CD4-positive, alpha-beta T cell (primary cell): ENCODE measurements at regions not wholly inside any gene's neighbourhood (a gene's known extent, or its start where the extent isn't known, plus 50 kb on each side); places are given as distances from the start of the nearest gene placed in this dataset.

Experiments used
- ATAC-seq: fragments of 200-7000 bp; cut with Tn5 transposase; one replicate; pipeline ENCODE4 v1.10.0; 2022; ENCODE audit warnings: mild to moderate bottlenecking; ENCODE audit not compliant: poor library complexity
- CTCF ChIA-PET: fragments of 350-600 bp; sonication (Branson Sonifier 250); formaldehyde crosslinking; loops from one replicate; lab custom pipeline; 2021; ENCODE audit warnings: antibody characterized with exemption, inconsistent platforms; lab: Charles Lee
- POLR2A ChIA-PET: fragments of 350-600 bp; sonication (Branson Sonifier 250); formaldehyde crosslinking; loops from one replicate; lab custom pipeline; 2021; ENCODE audit warnings: antibody characterized with exemption, inconsistent platforms; lab: Charles Lee
- DNase-seq, 14 experiments: peaks; one replicate each; pipeline ENCODE4 v3.0.0-alpha.2; 2013 to 2020; ENCODE audit warnings: mixed read lengths in 2 of 14
- H3K27ac ChIP-seq, 2 donors: one replicate each; pipeline versions ENCODE4 v1.5.1 to v1.7.0; 2013; ENCODE audit warnings: low read length in 2 of 2, low read depth in 1 of 2, mild to moderate bottlenecking in 1 of 2
- H3K27me3 ChIP-seq, 2 experiments: 1 replicate in 1 of 2; 2 replicates in 1 of 2; pipeline versions ENCODE4 v1.6.1 to v1.7.0; 2013; ENCODE audit warnings: low read length in 2 of 2, control low read depth in 1 of 2, mild to moderate bottlenecking in 1 of 2, moderate library complexity in 1 of 2; ENCODE audit not compliant: insufficient read depth in 2 of 2, control insufficient read depth in 1 of 2
- H3K36me3 ChIP-seq: one replicate; pipeline ENCODE4 v1.6.1; 2013; ENCODE audit warnings: low read length, control low read depth; ENCODE audit not compliant: insufficient read depth
- H3K4me1 ChIP-seq: one replicate; pipeline ENCODE4 v1.6.1; 2013; ENCODE audit warnings: low read length, control low read depth; ENCODE audit not compliant: insufficient read depth
- H3K4me3 ChIP-seq: one replicate; pipeline ENCODE4 v1.5.1; 2013; ENCODE audit warnings: mild to moderate bottlenecking, low read length, moderate library complexity
- H3K9me3 ChIP-seq, 2 experiments: 1 replicate in 1 of 2; 2 replicates in 1 of 2; pipeline versions ENCODE4 v1.6.1 to v1.7.0; 2013; ENCODE audit warnings: low read length in 2 of 2, mild to moderate bottlenecking in 2 of 2, control low read depth in 1 of 2, moderate library complexity in 1 of 2; ENCODE audit not compliant: control insufficient read depth in 1 of 2, insufficient read depth in 1 of 2
- H3K27ac Mint-ChIP-seq: one replicate; pipeline ENCODE4 v1.8.0; 2020; ENCODE audit warnings: mixed read lengths
- H3K27me3 Mint-ChIP-seq: one replicate; pipeline ENCODE4 v1.8.0; 2021; ENCODE audit warnings: mixed read lengths
- H3K36me3 Mint-ChIP-seq: one replicate; pipeline ENCODE4 v1.8.0; 2021; ENCODE audit warnings: low read depth, mixed read lengths
- H3K4me1 Mint-ChIP-seq: one replicate; pipeline ENCODE4 v1.8.0; 2021; ENCODE audit warnings: low read depth, mixed read lengths
- H3K4me3 Mint-ChIP-seq: one replicate; pipeline ENCODE4 v1.8.0; 2020; ENCODE audit warnings: mild to moderate bottlenecking, mixed read lengths
- H3K9me3 Mint-ChIP-seq: one replicate; pipeline ENCODE4 v1.8.0; 2020; ENCODE audit warnings: mixed read lengths
- intact Hi-C, 2 experiments: fragments of 100-400 bp; cut with DNase I in 1 of 2; cut with micrococcal nuclease in 1 of 2; formaldehyde crosslinking; loops; one replicate each; pipeline versions ENCODE4 v1.15.1 to v1.9.0; 2023 to 2025; cut with DNase I, micrococcal nuclease
- TF ChIP-seq, protein P1 (sequence below): fragments of 200-600 bp; IDR thresholded peaks from one replicate; pipeline ENCODE4 v1.8.0; 2022; ENCODE audit warnings: antibody characterized with exemption, mild to moderate bottlenecking

DNA sequence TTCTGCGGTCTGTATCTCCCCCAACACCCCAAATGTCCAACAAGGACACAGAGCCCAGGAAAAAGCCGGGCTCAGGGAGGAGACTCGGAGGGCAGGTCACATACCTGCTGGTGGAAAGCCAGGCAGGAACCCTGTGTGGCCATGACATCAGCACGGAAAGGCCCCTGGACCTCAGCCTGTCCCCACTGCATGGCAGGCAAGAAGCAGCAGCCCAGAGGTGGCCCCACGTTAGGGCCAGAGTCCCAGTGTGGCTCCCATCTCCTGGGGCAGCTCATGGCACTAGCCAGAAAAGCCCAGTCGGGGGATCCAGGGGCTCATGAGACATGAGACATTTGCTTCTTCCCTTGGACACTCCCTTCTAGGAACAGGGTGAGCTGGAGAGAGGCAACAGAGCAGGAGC is 258.7 kb downstream of the DLL1 start:
- Mint-ChIP-seq H3K4me1 (no peaks in the 10 kb centered on the region), H3K27ac (no peak overlapping the region), H3K4me3 (no peak overlapping the region), H3K36me3 (no peaks in the 10 kb centered on the region), H3K9me3 (peaks cover 6% of the 10 kb centered on the region), H3K27me3 (no peaks in the 10 kb centered on the region)
- TF ChIP-seq, protein P1, sequence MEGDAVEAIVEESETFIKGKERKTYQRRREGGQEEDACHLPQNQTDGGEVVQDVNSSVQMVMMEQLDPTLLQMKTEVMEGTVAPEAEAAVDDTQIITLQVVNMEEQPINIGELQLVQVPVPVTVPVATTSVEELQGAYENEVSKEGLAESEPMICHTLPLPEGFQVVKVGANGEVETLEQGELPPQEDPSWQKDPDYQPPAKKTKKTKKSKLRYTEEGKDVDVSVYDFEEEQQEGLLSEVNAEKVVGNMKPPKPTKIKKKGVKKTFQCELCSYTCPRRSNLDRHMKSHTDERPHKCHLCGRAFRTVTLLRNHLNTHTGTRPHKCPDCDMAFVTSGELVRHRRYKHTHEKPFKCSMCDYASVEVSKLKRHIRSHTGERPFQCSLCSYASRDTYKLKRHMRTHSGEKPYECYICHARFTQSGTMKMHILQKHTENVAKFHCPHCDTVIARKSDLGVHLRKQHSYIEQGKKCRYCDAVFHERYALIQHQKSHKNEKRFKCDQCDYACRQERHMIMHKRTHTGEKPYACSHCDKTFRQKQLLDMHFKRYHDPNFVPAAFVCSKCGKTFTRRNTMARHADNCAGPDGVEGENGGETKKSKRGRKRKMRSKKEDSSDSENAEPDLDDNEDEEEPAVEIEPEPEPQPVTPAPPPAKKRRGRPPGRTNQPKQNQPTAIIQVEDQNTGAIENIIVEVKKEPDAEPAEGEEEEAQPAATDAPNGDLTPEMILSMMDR: no peak
- DNase-seq: peak in 1 of 14 experiments; percentile 26
- ChIA-PET CTCF (no interaction called here), POLR2A (no interaction called here)
- no peak overlapping the region for H3K27ac ChIP-seq
- H3K27me3 ChIP-seq: no peaks in the 10 kb centered on the region
- no peaks in the 10 kb centered on the region for H3K4me1 ChIP-seq
- ATAC-seq: no peak
- no peak overlapping the region for H3K4me3 ChIP-seq
- H3K36me3 ChIP-seq: no peaks in the 10 kb centered on the region
- intact Hi-C loops: no loop called here
- H3K9me3 ChIP-seq: peaks cover 5 to 24% of the 10 kb centered on the region in 2 experiments

DNA sequence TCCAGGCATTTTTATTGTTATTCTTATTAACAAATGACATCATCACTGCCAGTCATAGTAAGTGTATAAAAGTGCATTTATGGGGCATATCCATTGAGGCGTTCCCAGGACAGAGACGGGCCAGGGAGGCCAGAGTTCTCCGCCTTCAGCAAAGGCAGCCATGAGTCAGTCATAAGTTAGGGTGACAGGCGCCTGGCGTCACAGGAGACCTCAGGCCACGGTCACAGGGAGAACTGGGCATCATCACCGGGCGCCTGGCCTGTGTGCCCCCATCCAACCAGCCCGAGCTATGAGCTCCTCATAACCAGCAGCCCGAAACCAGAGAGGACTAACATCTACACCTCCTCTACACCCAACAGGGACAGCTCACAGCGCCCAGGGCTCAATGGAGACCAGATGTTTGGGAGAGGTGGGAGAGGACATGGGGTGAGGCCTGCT is 259.2 kb downstream of the DLL1 start:
- no peaks in the 10 kb centered on the region for H3K27me3 Mint-ChIP-seq
- H3K27me3 ChIP-seq: no peaks in the 10 kb centered on the region
- H3K36me3 ChIP-seq: no peaks in the 10 kb centered on the region
- H3K9me3 ChIP-seq: peaks cover 4 to 24% of the 10 kb centered on the region in 2 experiments
- ATAC-seq (no peak), DNase-seq (peak in 1 of 14 experiments; percentile 12)
- intact Hi-C loops: no loop called here
- no peak overlapping the region for H3K27ac ChIP-seq
- CTCF ChIA-PET: no interaction called here
- H3K4me1 ChIP-seq: no peaks in the 10 kb centered on the region
- POLR2A ChIA-PET: no interaction called here
- H3K9me3 Mint-ChIP-seq: peaks cover 4% of the 10 kb centered on the region
- TF ChIP-seq, protein P1: no peak
- no peak overlapping the region for H3K4me3 ChIP-seq
- no peak overlapping the region for H3K4me3 Mint-ChIP-seq
- no peak overlapping the region for H3K27ac Mint-ChIP-seq
- H3K4me1 Mint-ChIP-seq: no peaks in the 10 kb centered on the region
- no peaks in the 10 kb centered on the region for H3K36me3 Mint-ChIP-seq

DNA sequence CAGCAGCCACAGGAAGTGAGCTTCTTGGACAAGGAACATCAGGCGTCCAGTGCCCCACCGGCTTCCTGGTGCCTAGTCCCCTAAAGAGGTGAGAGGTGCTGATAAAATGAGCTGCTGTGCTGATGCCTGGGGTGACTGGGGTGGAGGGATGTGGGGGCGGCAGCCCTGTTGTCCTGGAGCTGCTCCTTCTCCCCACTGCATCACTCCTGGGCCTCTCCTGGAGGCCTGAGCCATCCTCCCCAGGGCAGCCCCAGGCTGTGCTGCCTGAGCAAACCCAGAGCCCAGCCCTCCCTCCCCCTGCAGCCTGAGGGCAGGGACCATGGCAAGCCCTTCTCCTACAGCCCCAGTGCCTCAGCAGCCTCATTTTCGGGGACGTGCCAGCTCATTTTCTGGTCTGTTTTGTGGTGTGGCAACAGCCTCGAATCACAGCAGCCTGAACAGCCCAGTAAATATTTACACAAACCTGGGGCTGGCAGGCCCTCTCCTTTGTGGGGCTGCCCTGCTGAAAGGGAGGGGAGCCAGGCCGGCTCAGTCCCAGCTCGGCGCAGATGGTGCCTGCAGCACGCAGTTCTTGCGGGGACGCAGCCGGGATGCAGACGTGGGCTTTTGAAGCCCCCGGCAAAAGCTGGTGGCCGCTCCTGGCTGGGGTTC is 259.9 kb downstream of the DLL1 start:
- POLR2A ChIA-PET: no interaction called here
- no peak overlapping the region for H3K4me3 ChIP-seq
- no peaks in the 10 kb centered on the region for H3K9me3 Mint-ChIP-seq

More for the DNA sequence above, 259.9 kb downstream of the DLL1 start:
- Histone ChIP-seq H3K27ac (no peak overlapping the region), H3K36me3 (no peaks in the 10 kb centered on the region), H3K9me3 (peaks cover 0 to 22% of the 10 kb centered on the region in 2 experiments), H3K27me3 (no peaks in the 10 kb centered on the region), H3K4me1 (no peaks in the 10 kb centered on the region)
- TF ChIP-seq, protein P1: no peak
- DNase-seq (peak in 1 of 14 experiments; percentile 15), ATAC-seq (no peak)
- H3K4me1 Mint-ChIP-seq: no peaks in the 10 kb centered on the region
- CTCF ChIA-PET: no interaction called here
- no peak overlapping the region for H3K27ac Mint-ChIP-seq
- intact Hi-C loops: no loop called here
- no peaks in the 10 kb centered on the region for H3K36me3 Mint-ChIP-seq
- H3K27me3 Mint-ChIP-seq: no peaks in the 10 kb centered on the region
- H3K4me3 Mint-ChIP-seq: no peak overlapping the region
